ENCODE measurements at regions not wholly inside any gene's neighbourhood (a gene's known extent, or its start where the extent isn't known, plus 50 kb on each side); places are given as distances from the start of the nearest gene placed in this dataset.

DNA sequence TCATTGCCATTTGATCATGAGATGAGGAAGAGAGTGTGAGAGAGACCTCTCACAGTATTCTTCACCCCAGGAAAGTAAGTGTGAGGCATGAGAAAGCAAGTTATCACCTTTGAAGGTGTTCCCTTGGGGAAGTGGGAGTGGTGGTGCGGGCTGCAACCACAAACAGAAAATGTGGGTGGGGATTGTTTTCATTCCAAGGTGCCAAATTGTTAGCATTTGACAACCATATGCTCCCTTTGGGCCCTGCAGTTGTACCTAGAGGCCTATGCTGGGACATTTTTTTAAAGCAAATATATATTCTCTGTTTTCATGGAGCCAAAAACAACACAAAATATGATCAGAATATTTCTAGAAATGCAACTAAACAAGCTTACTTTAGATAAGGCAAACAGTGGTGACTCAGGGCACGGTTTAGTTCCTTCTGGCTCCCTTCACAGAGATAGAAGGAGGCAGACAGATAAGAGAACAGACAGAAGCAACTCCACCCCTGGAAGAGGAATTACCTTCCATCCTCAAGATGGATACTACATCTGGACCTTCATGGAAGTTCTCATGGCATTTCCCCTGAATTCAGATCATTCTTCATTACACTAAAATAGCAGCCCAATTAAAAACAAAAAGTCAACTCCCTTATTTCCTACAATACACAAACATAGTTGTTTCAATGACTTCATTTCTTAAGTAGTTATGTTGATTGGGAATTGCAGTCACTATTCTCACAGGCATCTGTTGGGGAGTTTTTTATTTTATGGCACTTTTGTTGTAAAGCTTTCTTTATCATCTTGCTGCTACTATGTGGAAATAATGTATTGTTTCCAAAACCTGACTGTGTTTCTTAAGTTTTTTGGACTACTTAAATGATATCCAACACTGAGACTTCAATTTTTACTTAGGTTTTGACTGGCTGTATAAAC is 416.6 kb downstream of the PLK2 start:
- Mint-ChIP-seq H3K36me3 (ENCODE audit: unreplicated experiment) (no peaks in the 10 kb centered on the region), H3K27ac (ENCODE audit: unreplicated experiment) (no peak overlapping the region), H3K9me3 (ENCODE audit: unreplicated experiment) (no peaks in the 10 kb centered on the region), H3K4me3 (ENCODE audit: unreplicated experiment) (no peak overlapping the region), H3K4me1 (ENCODE audit: low read depth, unreplicated experiment) (no peaks in the 10 kb centered on the region), H3K27me3 (ENCODE audit: unreplicated experiment) (no peaks in the 10 kb centered on the region)
- no peak for DNase-seq
- TF ChIP-seq, protein P1, sequence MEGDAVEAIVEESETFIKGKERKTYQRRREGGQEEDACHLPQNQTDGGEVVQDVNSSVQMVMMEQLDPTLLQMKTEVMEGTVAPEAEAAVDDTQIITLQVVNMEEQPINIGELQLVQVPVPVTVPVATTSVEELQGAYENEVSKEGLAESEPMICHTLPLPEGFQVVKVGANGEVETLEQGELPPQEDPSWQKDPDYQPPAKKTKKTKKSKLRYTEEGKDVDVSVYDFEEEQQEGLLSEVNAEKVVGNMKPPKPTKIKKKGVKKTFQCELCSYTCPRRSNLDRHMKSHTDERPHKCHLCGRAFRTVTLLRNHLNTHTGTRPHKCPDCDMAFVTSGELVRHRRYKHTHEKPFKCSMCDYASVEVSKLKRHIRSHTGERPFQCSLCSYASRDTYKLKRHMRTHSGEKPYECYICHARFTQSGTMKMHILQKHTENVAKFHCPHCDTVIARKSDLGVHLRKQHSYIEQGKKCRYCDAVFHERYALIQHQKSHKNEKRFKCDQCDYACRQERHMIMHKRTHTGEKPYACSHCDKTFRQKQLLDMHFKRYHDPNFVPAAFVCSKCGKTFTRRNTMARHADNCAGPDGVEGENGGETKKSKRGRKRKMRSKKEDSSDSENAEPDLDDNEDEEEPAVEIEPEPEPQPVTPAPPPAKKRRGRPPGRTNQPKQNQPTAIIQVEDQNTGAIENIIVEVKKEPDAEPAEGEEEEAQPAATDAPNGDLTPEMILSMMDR (IDR thresholded peaks at IDR 0.05; ENCODE audit: partially characterized antibody, unreplicated experiment): no peak

DNA sequence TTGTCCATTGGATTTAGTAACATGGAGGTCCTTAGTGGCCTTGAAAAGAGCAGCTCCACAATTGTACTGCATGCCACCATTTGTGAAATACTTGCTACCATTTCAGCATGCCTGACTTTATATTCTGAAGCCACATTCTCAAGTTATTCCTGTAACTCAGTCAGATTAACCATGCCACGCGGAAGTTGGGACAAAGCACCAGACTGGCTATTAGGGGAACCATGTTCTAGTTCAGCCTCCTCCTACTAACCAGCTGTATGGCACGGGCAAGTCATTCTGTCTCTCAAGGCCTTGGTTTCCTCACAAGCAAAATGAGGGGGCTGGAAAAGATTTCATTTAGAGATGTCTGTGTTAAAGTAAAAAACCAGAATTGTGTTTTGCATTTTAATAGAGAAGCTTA is 418.0 kb downstream of the PLK2 start:
- Mint-ChIP-seq H3K36me3 (ENCODE audit: unreplicated experiment) (no peaks in the 10 kb centered on the region), H3K4me1 (ENCODE audit: low read depth, unreplicated experiment) (no peaks in the 10 kb centered on the region), H3K9me3 (ENCODE audit: unreplicated experiment) (no peaks in the 10 kb centered on the region), H3K27me3 (ENCODE audit: unreplicated experiment) (no peaks in the 10 kb centered on the region), H3K4me3 (ENCODE audit: unreplicated experiment) (no peak overlapping the region), H3K27ac (ENCODE audit: unreplicated experiment) (no peak overlapping the region)
- TF ChIP-seq, protein P1 (IDR thresholded peaks at IDR 0.05; ENCODE audit: partially characterized antibody, unreplicated experiment): no peak
- no peak for DNase-seq

DNA sequence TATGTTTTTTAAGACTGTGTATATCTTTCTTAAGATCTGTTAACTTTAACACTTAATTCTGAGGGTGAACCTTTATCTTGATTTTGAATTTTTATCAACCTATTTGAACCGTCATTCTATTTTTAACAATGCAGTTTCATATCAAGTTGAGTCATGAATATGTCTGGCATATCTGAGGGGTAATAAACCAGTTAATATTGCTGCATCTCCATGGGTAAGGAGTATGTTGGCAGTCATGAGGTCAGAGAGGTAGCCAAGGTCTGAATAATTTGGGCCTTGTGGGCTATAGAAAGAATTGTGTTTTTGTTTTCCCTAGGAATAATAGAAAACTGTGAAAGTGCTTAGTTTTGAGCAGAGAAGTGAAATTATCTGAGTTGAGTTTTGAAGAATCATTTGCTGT is 419.0 kb downstream of the PLK2 start:
- Mint-ChIP-seq H3K27me3 (ENCODE audit: unreplicated experiment) (no peaks in the 10 kb centered on the region), H3K27ac (ENCODE audit: unreplicated experiment) (no peak overlapping the region), H3K9me3 (ENCODE audit: unreplicated experiment) (no peaks in the 10 kb centered on the region), H3K4me3 (ENCODE audit: unreplicated experiment) (no peak overlapping the region), H3K4me1 (ENCODE audit: low read depth, unreplicated experiment) (no peaks in the 10 kb centered on the region), H3K36me3 (ENCODE audit: unreplicated experiment) (no peaks in the 10 kb centered on the region)
- no peak for DNase-seq
- TF ChIP-seq, protein P1 (IDR thresholded peaks at IDR 0.05; ENCODE audit: partially characterized antibody, unreplicated experiment): no peak

DNA sequence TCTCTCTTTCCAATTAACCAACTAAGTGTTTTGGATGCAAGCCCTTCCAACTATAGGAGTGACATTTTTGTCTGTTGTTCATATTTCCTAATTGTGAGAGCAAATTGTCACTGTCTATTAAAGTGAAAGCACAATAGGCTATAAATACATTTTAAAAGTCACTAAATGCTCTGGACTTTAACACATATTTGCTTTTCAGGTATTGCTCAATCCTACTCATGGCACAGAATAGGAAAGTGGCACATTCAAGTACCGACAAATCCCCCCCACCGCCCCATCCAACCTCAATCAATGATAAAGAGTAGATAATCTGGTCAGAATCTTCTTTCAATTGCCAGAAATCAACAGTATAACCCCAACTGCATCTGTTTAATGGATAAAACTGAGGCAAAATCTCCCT is 419.8 kb downstream of the PLK2 start:
- Mint-ChIP-seq H3K4me1 (ENCODE audit: low read depth, unreplicated experiment) (no peaks in the 10 kb centered on the region), H3K4me3 (ENCODE audit: unreplicated experiment) (no peak overlapping the region), H3K36me3 (ENCODE audit: unreplicated experiment) (no peaks in the 10 kb centered on the region), H3K27ac (ENCODE audit: unreplicated experiment) (no peak overlapping the region), H3K9me3 (ENCODE audit: unreplicated experiment) (no peaks in the 10 kb centered on the region), H3K27me3 (ENCODE audit: unreplicated experiment) (no peaks in the 10 kb centered on the region)
- TF ChIP-seq, protein P1 (IDR thresholded peaks at IDR 0.05; ENCODE audit: partially characterized antibody, unreplicated experiment): no peak
- DNase-seq: no peak

DNA sequence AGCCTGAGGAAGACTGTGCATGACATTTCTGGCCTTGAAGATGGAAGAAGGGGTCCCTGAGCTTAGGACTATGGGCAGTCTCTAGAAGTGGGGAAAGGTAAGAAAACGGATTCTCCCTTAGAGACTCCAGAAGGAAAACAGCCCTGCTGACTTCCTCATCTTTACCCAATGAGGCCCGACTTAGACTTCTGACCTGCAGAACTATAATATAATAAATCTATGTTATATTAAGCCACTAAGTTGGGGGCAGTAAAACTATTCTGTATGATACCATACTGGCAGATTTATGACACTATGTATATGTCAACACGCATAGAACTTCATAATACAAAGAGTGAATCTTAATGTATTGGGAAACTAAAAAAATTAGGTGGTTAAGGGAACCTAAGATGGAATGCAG is 422.0 kb downstream of the PLK2 start:
- TF ChIP-seq, protein P1 (IDR thresholded peaks at IDR 0.05; ENCODE audit: partially characterized antibody, unreplicated experiment): no peak

More for the DNA sequence above, 422.0 kb downstream of the PLK2 start:
- Mint-ChIP-seq H3K4me3 (ENCODE audit: unreplicated experiment) (no peak overlapping the region), H3K4me1 (ENCODE audit: low read depth, unreplicated experiment) (no peaks in the 10 kb centered on the region), H3K36me3 (ENCODE audit: unreplicated experiment) (no peaks in the 10 kb centered on the region), H3K27ac (ENCODE audit: unreplicated experiment) (no peak overlapping the region), H3K27me3 (ENCODE audit: unreplicated experiment) (no peaks in the 10 kb centered on the region), H3K9me3 (ENCODE audit: unreplicated experiment) (no peaks in the 10 kb centered on the region)
- DNase-seq: no peak
